ENCODE measurements at regions not wholly inside any gene's neighbourhood (a gene's known extent, or its start where the extent isn't known, plus 50 kb on each side); places are given as distances from the start of the nearest gene placed in this dataset.

DNA sequence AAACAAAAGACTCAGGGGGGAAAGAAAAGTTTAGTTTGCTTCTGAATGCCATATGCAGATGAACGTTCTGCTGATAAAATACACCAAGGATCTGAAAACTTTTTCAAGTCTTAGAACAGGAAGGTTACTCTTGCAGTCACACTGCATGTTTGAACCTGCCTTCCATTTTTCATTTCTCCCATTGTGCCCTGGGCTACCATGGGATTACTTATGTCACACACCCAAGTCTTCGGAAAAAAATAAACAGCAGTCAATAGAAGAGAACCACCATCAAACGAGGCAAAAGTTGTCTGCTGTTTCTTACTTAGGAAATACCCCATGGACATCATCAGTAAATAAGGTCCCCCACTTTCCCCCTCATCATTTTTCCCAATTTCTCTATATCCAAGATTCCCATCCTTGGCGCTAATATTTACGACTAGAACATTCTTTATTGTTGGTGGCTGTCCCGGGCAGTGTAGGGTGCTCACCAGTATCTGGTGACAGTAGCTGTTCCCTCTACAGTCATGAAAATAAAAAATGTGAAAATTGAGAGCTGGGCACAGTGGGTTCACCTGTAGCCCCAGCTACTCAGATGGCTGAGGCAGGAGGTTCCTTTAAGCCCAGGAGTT lies 202.5 kb downstream of the BCAS1 start:
- DNase-seq (ENCODE audit: low spot score), result no peak
- Histone ChIP-seq H3K27me3 (ENCODE audit: control insufficient read depth in 4 of 4, insufficient read depth in 4 of 4, low read length in 3 of 4) (no peaks in the 10 kb centered on the region), H3K36me3 (ENCODE audit: control insufficient read depth in 4 of 4, insufficient read depth in 3 of 4, low read depth in 1 of 4, low read length in 3 of 4) (no peaks in the 10 kb centered on the region), H3K27ac (ENCODE audit: low read depth in 1 of 2, low read length in 2 of 2) (peak overlapping the region in 1 of 2 donors; percentile 88), H3K9ac (ENCODE audit: low read depth in 1 of 2, low read length in 2 of 2) (no peak overlapping the region), H3K4me3 (ENCODE audit: low read depth in 1 of 3, low read length in 3 of 3) (no peak overlapping the region), H3K9me3 (ENCODE audit: control insufficient read depth in 4 of 4, low read length in 3 of 4) (no peaks in the 10 kb centered on the region), H3K4me1 (ENCODE audit: control insufficient read depth in 4 of 4, insufficient read depth in 4 of 4, low read length in 3 of 4) (peaks cover 7 to 40% (median 26%) of the 10 kb centered on the region in 4 donors)
- TF ChIP-seq TAF1 (conservative IDR thresholded peaks at IDR 0.05) (no peak), FOXA2 (IDR thresholded peaks at IDR 0.05) (no peak), RXRA (IDR thresholded peaks at IDR 0.05) (no peak), EGR1 (IDR thresholded peaks at IDR 0.05; ENCODE audit: low read depth in 2 of 2) (no peak), HNF4A (conservative IDR thresholded peaks at IDR 0.05) (no peak), GABPA (IDR thresholded peaks at IDR 0.05 in 1 of 2, conservative IDR thresholded peaks at IDR 0.05 in 1 of 2) (no peak), HNF4G (IDR thresholded peaks at IDR 0.05) (no peak), JUND (IDR thresholded peaks at IDR 0.05) (no peak), ZBTB33 (IDR thresholded peaks at IDR 0.05) (no peak), FOXA1 (IDR thresholded peaks at IDR 0.05) (no peak), RAD21 (IDR thresholded peaks at IDR 0.05) (no peak), NR2F2 (IDR thresholded peaks at IDR 0.05) (no peak), YY1 (IDR thresholded peaks at IDR 0.05) (no peak), SP1 (IDR thresholded peaks at IDR 0.05) (no peak)
- TF ChIP-seq, protein P1, sequence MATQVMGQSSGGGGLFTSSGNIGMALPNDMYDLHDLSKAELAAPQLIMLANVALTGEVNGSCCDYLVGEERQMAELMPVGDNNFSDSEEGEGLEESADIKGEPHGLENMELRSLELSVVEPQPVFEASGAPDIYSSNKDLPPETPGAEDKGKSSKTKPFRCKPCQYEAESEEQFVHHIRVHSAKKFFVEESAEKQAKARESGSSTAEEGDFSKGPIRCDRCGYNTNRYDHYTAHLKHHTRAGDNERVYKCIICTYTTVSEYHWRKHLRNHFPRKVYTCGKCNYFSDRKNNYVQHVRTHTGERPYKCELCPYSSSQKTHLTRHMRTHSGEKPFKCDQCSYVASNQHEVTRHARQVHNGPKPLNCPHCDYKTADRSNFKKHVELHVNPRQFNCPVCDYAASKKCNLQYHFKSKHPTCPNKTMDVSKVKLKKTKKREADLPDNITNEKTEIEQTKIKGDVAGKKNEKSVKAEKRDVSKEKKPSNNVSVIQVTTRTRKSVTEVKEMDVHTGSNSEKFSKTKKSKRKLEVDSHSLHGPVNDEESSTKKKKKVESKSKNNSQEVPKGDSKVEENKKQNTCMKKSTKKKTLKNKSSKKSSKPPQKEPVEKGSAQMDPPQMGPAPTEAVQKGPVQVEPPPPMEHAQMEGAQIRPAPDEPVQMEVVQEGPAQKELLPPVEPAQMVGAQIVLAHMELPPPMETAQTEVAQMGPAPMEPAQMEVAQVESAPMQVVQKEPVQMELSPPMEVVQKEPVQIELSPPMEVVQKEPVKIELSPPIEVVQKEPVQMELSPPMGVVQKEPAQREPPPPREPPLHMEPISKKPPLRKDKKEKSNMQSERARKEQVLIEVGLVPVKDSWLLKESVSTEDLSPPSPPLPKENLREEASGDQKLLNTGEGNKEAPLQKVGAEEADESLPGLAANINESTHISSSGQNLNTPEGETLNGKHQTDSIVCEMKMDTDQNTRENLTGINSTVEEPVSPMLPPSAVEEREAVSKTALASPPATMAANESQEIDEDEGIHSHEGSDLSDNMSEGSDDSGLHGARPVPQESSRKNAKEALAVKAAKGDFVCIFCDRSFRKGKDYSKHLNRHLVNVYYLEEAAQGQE (IDR thresholded peaks at IDR 0.05), result no peak
- TF ChIP-seq, protein P2, sequence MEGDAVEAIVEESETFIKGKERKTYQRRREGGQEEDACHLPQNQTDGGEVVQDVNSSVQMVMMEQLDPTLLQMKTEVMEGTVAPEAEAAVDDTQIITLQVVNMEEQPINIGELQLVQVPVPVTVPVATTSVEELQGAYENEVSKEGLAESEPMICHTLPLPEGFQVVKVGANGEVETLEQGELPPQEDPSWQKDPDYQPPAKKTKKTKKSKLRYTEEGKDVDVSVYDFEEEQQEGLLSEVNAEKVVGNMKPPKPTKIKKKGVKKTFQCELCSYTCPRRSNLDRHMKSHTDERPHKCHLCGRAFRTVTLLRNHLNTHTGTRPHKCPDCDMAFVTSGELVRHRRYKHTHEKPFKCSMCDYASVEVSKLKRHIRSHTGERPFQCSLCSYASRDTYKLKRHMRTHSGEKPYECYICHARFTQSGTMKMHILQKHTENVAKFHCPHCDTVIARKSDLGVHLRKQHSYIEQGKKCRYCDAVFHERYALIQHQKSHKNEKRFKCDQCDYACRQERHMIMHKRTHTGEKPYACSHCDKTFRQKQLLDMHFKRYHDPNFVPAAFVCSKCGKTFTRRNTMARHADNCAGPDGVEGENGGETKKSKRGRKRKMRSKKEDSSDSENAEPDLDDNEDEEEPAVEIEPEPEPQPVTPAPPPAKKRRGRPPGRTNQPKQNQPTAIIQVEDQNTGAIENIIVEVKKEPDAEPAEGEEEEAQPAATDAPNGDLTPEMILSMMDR (IDR thresholded peaks at IDR 0.05; ENCODE audit: low read depth, low read length, missing input control), result no peak
- TF ChIP-seq, protein P3, sequence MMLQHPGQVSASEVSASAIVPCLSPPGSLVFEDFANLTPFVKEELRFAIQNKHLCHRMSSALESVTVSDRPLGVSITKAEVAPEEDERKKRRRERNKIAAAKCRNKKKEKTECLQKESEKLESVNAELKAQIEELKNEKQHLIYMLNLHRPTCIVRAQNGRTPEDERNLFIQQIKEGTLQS (IDR thresholded peaks at IDR 0.05), result no peak
- TF ChIP-seq, protein P4, sequence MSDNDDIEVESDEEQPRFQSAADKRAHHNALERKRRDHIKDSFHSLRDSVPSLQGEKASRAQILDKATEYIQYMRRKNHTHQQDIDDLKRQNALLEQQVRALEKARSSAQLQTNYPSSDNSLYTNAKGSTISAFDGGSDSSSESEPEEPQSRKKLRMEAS (IDR thresholded peaks at IDR 0.05), result no peak
- WGBS, result 85% methylated on average over 6 of the region's 6 CpGs

Measured in liver (tissue), 8 donors.